ENCODE measurements at regions not wholly inside any gene's neighbourhood (a gene's known extent, or its start where the extent isn't known, plus 50 kb on each side); places are given as distances from the start of the nearest gene placed in this dataset.

DNA sequence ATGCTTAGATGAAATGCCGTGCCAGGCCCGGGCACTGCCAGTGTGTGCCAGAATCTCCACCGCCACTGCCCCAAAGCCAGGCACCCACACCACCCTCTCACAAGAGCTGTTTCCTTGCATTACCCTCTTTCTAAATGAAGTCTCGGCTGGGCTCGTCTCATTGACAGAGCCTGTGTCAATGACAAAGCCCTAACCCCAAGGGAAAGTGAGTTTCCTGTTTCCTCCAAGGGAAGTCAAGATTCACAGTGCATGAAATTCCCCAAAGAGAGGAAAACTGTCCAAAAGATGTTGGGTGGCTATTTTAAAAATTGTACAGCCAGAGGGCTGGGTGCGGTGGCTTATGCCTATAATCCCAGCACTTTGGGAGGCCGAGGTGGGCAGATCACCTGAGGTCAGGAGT, 75.4 kb upstream of the AKAP12 start (continued):
- TF ChIP-seq ZNF20 (CRISPR knock-in tag; IDR thresholded peaks at IDR 0.05): no peak

DNA sequence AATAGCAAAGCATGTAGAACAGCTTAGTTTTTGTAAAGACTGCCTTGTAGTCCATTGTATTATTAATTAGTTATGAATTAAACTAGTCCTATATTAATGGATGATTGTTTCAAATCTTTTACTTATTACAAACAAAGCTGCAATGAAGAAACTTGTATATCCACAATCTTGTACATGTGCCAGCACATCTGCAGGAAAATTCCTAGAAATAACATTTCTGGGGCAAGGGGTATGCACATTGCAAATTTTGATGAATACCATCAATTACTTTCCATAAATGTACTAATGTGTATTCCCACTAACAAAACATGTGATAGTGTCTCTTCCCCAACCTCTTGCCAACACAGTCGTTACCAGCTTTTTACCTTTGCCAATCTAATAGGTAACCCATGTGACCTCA, 73.6 kb upstream of the AKAP12 start:
- no peak for DNase-seq (ENCODE audit: low spot score)
- POLR2A ChIA-PET: no interaction called here
- BruUV-seq (replicated peaks): no TSS peak
- 57% methylated on average over 1 of the region's 1 CpG for WGBS (ENCODE audit: low lambda C conversion rate)
- no peak for FAIRE-seq
- no peaks in the 10 kb centered on the region for H3K79me2 ChIP-seq (ENCODE audit: insufficient read depth, low read length)
- intact Hi-C loops (cut with micrococcal nuclease; ENCODE audit: unreplicated experiment) (no loop called here), in situ Hi-C loops (cut with HindIII; ENCODE audit: extremely low pct_ligation_motif_present, low pct_unique_long_range_greater_than_20kb) (no loop called here)
- H3K36me3 ChIP-seq (replicated peaks in 1 of 2; ENCODE audit: control insufficient read depth in 1 of 2, insufficient read depth in 2 of 2, low read length in 2 of 2): no peaks in the 10 kb centered on the region
- 0 out of 5 replicates have a peak, but pooled peaks cover 0 to 3% of the 10 kb centered on the region in 2 experiments for H3K27me3 ChIP-seq (ENCODE audit: control insufficient read depth in 1 of 2, insufficient read depth in 2 of 2, low read length in 2 of 2)
- H2AFZ ChIP-seq (ENCODE audit: low read length): no peak overlapping the region
- H3K27ac ChIP-seq (ENCODE audit: extremely low read length, insufficient read depth, low read length): no peak overlapping the region
- no peak overlapping the region for H3K4me3 ChIP-seq (replicated peaks in 1 of 3; ENCODE audit: insufficient read depth in 1 of 3, low read depth in 2 of 3, low read length in 3 of 3)
- peaks cover 17% of the 10 kb centered on the region for H3K4me1 ChIP-seq (ENCODE audit: insufficient read depth, low read length)
- H3K4me2 ChIP-seq (ENCODE audit: low read depth, low read length): no peak overlapping the region
- H3K9ac ChIP-seq (ENCODE audit: insufficient read depth, low read depth, low read length): no peak overlapping the region
- no peak for ATAC-seq
- CTCF ChIA-PET (ENCODE audit: low intra/inter-chr PET ratio, low total read pairs): no interaction called here
- no peaks in the 10 kb centered on the region for H3K9me3 ChIP-seq (ENCODE audit: low read length)
- H4K20me1 ChIP-seq (ENCODE audit: insufficient read depth, low read length): no peaks in the 10 kb centered on the region
- TF ChIP-seq, protein P1, sequence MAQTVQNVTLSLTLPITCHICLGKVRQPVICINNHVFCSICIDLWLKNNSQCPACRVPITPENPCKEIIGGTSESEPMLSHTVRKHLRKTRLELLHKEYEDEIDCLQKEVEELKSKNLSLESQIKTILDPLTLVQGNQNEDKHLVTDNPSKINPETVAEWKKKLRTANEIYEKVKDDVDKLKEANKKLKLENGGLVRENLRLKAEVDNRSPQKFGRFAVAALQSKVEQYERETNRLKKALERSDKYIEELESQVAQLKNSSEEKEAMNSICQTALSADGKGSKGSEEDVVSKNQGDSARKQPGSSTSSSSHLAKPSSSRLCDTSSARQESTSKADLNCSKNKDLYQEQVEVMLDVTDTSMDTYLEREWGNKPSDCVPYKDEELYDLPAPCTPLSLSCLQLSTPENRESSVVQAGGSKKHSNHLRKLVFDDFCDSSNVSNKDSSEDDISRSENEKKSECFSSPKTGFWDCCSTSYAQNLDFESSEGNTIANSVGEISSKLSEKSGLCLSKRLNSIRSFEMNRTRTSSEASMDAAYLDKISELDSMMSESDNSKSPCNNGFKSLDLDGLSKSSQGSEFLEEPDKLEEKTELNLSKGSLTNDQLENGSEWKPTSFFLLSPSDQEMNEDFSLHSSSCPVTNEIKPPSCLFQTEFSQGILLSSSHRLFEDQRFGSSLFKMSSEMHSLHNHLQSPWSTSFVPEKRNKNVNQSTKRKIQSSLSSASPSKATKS (CRISPR knock-in tag; IDR thresholded peaks at IDR 0.05): no peak
- TF ChIP-seq, protein P2, sequence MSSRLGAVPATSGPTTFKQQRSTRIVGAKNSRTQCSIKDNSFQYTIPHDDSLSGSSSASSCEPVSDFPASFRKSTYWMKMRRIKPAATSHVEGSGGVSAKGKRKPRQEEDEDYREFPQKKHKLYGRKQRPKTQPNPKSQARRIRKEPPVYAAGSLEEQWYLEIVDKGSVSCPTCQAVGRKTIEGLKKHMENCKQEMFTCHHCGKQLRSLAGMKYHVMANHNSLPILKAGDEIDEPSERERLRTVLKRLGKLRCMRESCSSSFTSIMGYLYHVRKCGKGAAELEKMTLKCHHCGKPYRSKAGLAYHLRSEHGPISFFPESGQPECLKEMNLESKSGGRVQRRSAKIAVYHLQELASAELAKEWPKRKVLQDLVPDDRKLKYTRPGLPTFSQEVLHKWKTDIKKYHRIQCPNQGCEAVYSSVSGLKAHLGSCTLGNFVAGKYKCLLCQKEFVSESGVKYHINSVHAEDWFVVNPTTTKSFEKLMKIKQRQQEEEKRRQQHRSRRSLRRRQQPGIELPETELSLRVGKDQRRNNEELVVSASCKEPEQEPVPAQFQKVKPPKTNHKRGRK (CRISPR knock-in tag; IDR thresholded peaks at IDR 0.05): no peak
- TF ChIP-seq ZSCAN29 (CRISPR knock-in tag; conservative IDR thresholded peaks at IDR 0.05) (no peak), RBAK (CRISPR knock-in tag; IDR thresholded peaks at IDR 0.05) (no peak), ZNF333 (CRISPR knock-in tag; IDR thresholded peaks at IDR 0.05; ENCODE audit: borderline replicate concordance) (no peak), SMC3 (IDR thresholded peaks at IDR 0.05; ENCODE audit: low read length) (no peak), ZNF17 (CRISPR knock-in tag; IDR thresholded peaks at IDR 0.05) (no peak), ATF7-NPFF (CRISPR knock-in tag; IDR thresholded peaks at IDR 0.05; ENCODE audit: low read depth) (no peak), ZNF567 (CRISPR knock-in tag; IDR thresholded peaks at IDR 0.05; ENCODE audit: borderline replicate concordance) (no peak), EHMT2 (IDR thresholded peaks at IDR 0.05; ENCODE audit: borderline replicate concordance, low read depth, low read length) (no peak), FOXC1 (CRISPR knock-in tag; IDR thresholded peaks at IDR 0.05; ENCODE audit: borderline replicate concordance) (no peak)
- TF ChIP-seq, protein P3, sequence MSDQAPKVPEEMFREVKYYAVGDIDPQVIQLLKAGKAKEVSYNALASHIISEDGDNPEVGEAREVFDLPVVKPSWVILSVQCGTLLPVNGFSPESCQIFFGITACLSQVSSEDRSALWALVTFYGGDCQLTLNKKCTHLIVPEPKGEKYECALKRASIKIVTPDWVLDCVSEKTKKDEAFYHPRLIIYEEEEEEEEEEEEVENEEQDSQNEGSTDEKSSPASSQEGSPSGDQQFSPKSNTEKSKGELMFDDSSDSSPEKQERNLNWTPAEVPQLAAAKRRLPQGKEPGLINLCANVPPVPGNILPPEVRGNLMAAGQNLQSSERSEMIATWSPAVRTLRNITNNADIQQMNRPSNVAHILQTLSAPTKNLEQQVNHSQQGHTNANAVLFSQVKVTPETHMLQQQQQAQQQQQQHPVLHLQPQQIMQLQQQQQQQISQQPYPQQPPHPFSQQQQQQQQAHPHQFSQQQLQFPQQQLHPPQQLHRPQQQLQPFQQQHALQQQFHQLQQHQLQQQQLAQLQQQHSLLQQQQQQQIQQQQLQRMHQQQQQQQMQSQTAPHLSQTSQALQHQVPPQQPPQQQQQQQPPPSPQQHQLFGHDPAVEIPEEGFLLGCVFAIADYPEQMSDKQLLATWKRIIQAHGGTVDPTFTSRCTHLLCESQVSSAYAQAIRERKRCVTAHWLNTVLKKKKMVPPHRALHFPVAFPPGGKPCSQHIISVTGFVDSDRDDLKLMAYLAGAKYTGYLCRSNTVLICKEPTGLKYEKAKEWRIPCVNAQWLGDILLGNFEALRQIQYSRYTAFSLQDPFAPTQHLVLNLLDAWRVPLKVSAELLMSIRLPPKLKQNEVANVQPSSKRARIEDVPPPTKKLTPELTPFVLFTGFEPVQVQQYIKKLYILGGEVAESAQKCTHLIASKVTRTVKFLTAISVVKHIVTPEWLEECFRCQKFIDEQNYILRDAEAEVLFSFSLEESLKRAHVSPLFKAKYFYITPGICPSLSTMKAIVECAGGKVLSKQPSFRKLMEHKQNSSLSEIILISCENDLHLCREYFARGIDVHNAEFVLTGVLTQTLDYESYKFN (CRISPR knock-in tag; conservative IDR thresholded peaks at IDR 0.05): no peak
- TF ChIP-seq, protein P4, sequence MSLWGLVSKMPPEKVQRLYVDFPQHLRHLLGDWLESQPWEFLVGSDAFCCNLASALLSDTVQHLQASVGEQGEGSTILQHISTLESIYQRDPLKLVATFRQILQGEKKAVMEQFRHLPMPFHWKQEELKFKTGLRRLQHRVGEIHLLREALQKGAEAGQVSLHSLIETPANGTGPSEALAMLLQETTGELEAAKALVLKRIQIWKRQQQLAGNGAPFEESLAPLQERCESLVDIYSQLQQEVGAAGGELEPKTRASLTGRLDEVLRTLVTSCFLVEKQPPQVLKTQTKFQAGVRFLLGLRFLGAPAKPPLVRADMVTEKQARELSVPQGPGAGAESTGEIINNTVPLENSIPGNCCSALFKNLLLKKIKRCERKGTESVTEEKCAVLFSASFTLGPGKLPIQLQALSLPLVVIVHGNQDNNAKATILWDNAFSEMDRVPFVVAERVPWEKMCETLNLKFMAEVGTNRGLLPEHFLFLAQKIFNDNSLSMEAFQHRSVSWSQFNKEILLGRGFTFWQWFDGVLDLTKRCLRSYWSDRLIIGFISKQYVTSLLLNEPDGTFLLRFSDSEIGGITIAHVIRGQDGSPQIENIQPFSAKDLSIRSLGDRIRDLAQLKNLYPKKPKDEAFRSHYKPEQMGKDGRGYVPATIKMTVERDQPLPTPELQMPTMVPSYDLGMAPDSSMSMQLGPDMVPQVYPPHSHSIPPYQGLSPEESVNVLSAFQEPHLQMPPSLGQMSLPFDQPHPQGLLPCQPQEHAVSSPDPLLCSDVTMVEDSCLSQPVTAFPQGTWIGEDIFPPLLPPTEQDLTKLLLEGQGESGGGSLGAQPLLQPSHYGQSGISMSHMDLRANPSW (CRISPR knock-in tag; IDR thresholded peaks at IDR 0.05; ENCODE audit: borderline replicate concordance): no peak

Data from HepG2 (cell line).